ENCODE measurements at regions not wholly inside any gene's neighbourhood (a gene's known extent, or its start where the extent isn't known, plus 50 kb on each side); places are given as distances from the start of the nearest gene placed in this dataset.

GRCh38 chr2:103364177-103364576 lies 602.3 kb downstream of the TMEM182 start:
- Histone ChIP-seq H3K4me1 (ENCODE audit: insufficient read depth, low read length, poor library complexity, severe bottlenecking) (no peaks in the 10 kb centered on the region), H3K9me2 (replicated peaks; ENCODE audit: low read depth, low read length) (no peaks in the 10 kb centered on the region; the same call in 1 of the 2 replicates), H3K79me2 (ENCODE audit: insufficient read depth, low read length) (no peaks in the 10 kb centered on the region), H3K4me3 (ENCODE audit: low read length, poor library complexity, severe bottlenecking) (no peak overlapping the region), H3K4me2 (ENCODE audit: low read depth, low read length, poor library complexity, severe bottlenecking) (no peak overlapping the region), H3K36me3 (ENCODE audit: insufficient read depth, low read length) (no peaks in the 10 kb centered on the region), H3K9me3 (ENCODE audit: insufficient read depth, low read depth, low read length) (no peaks in the 10 kb centered on the region), H3K9ac (ENCODE audit: low read depth, low read length, poor library complexity, severe bottlenecking) (no peak overlapping the region), H2AFZ (ENCODE audit: low read length) (no peak overlapping the region), H3K27me3 (ENCODE audit: insufficient read depth, low read length, poor library complexity, severe bottlenecking) (no peaks in the 10 kb centered on the region), H3F3A (ENCODE audit: low read depth) (no peaks in the 10 kb centered on the region), H4K20me1 (ENCODE audit: insufficient read depth, low read length, poor library complexity, severe bottlenecking) (no peaks in the 10 kb centered on the region)
- TF ChIP-seq EZH2phosphoT487 (IDR thresholded peaks at IDR 0.05; ENCODE audit: borderline replicate concordance): no peak

- TF ChIP-seq EZH2phosphoT487 (IDR thresholded peaks at IDR 0.05; ENCODE audit: borderline replicate concordance) (no peak), CTCF (conservative IDR thresholded peaks at IDR 0.05; ENCODE audit: low read length) (no peak)
- Histone ChIP-seq H3K9me2 (replicated peaks; ENCODE audit: low read depth, low read length) (no peaks in the 10 kb centered on the region; the same call in 1 of the 2 replicates), H3K79me2 (ENCODE audit: insufficient read depth, low read length) (no peaks in the 10 kb centered on the region), H3K9ac (ENCODE audit: low read depth, low read length, poor library complexity, severe bottlenecking) (no peak overlapping the region), H3K27me3 (ENCODE audit: insufficient read depth, low read length, poor library complexity, severe bottlenecking) (no peaks in the 10 kb centered on the region), H3K9me3 (ENCODE audit: insufficient read depth, low read depth, low read length) (no peaks in the 10 kb centered on the region), H3K4me3 (ENCODE audit: low read length, poor library complexity, severe bottlenecking) (no peak overlapping the region), H4K20me1 (ENCODE audit: insufficient read depth, low read length, poor library complexity, severe bottlenecking) (no peaks in the 10 kb centered on the region), H3F3A (ENCODE audit: low read depth) (no peaks in the 10 kb centered on the region), H3K36me3 (ENCODE audit: insufficient read depth, low read length) (no peaks in the 10 kb centered on the region), H3K4me2 (ENCODE audit: low read depth, low read length, poor library complexity, severe bottlenecking) (no peak overlapping the region), H3K4me1 (ENCODE audit: insufficient read depth, low read length, poor library complexity, severe bottlenecking) (no peaks in the 10 kb centered on the region), H2AFZ (ENCODE audit: low read length) (no peak overlapping the region)
These were observed 603.2 kb downstream of the TMEM182 start for GRCh38 chr2:103365071-103365470.

GRCh38 chr2:103367877-103368276 lies 606.0 kb downstream of the TMEM182 start:
- H2AFZ ChIP-seq (ENCODE audit: low read length): no peak overlapping the region
- no peaks in the 10 kb centered on the region for H3K36me3 ChIP-seq (ENCODE audit: insufficient read depth, low read length)
- no peaks in the 10 kb centered on the region for H3K4me1 ChIP-seq (ENCODE audit: insufficient read depth, low read length, poor library complexity, severe bottlenecking)
- H3K9me3 ChIP-seq (ENCODE audit: insufficient read depth, low read depth, low read length): no peaks in the 10 kb centered on the region
- TF ChIP-seq CTCF (conservative IDR thresholded peaks at IDR 0.05; ENCODE audit: low read length): no peak
- no peak overlapping the region for H3K4me3 ChIP-seq (ENCODE audit: low read length, poor library complexity, severe bottlenecking)
- no peaks in the 10 kb centered on the region for H3F3A ChIP-seq (ENCODE audit: low read depth)
- no peaks in the 10 kb centered on the region for H3K79me2 ChIP-seq (ENCODE audit: insufficient read depth, low read length)
- H4K20me1 ChIP-seq (ENCODE audit: insufficient read depth, low read length, poor library complexity, severe bottlenecking): no peaks in the 10 kb centered on the region
- H3K4me2 ChIP-seq (ENCODE audit: low read depth, low read length, poor library complexity, severe bottlenecking): no peak overlapping the region
- no peaks in the 10 kb centered on the region; the same call in 1 of the 2 replicates for H3K9me2 ChIP-seq (replicated peaks; ENCODE audit: low read depth, low read length)
- no peaks in the 10 kb centered on the region for H3K27me3 ChIP-seq (ENCODE audit: insufficient read depth, low read length, poor library complexity, severe bottlenecking)
- no peak overlapping the region for H3K9ac ChIP-seq (ENCODE audit: low read depth, low read length, poor library complexity, severe bottlenecking)

GRCh38 chr2:103383541-103383940 lies 621.7 kb downstream of the TMEM182 start:
- H3F3A ChIP-seq (ENCODE audit: low read depth): no peaks in the 10 kb centered on the region
- no peaks in the 10 kb centered on the region for H3K36me3 ChIP-seq (ENCODE audit: insufficient read depth, low read length)
- H4K20me1 ChIP-seq (ENCODE audit: insufficient read depth, low read length, poor library complexity, severe bottlenecking): no peaks in the 10 kb centered on the region
- no peak overlapping the region for H3K4me2 ChIP-seq (ENCODE audit: low read depth, low read length, poor library complexity, severe bottlenecking)
- H3K4me1 ChIP-seq (ENCODE audit: insufficient read depth, low read length, poor library complexity, severe bottlenecking): no peaks in the 10 kb centered on the region
- no peaks in the 10 kb centered on the region for H3K27me3 ChIP-seq (ENCODE audit: insufficient read depth, low read length, poor library complexity, severe bottlenecking)
- no peak overlapping the region for H3K9ac ChIP-seq (ENCODE audit: low read depth, low read length, poor library complexity, severe bottlenecking)
- peaks cover under 1% of the 10 kb centered on the region; the same call in 1 of the 2 replicates for H3K9me3 ChIP-seq (ENCODE audit: insufficient read depth, low read depth, low read length)
- no peaks in the 10 kb centered on the region for H3K9me2 ChIP-seq (replicated peaks; ENCODE audit: low read depth, low read length)
- no peaks in the 10 kb centered on the region for H3K79me2 ChIP-seq (ENCODE audit: insufficient read depth, low read length)
- no peak overlapping the region for H2AFZ ChIP-seq (ENCODE audit: low read length)
- no peak overlapping the region for H3K4me3 ChIP-seq (ENCODE audit: low read length, poor library complexity, severe bottlenecking)
- no peak for TF ChIP-seq CTCF (conservative IDR thresholded peaks at IDR 0.05; ENCODE audit: low read length)
- TF ChIP-seq EZH2phosphoT487 (IDR thresholded peaks at IDR 0.05; ENCODE audit: borderline replicate concordance): no peak
